Stimulated activated CD8-positive, alpha-beta memory T cell treated with anti-CD3 and anti-CD28 coated beads, Interleukin-7, amount 100 ng/mL, for 48 hours (primary cell): ENCODE measurements at regions not wholly inside any gene's neighbourhood (a gene's known extent, or its start where the extent isn't known, plus 50 kb on each side); places are given as distances from the start of the nearest gene placed in this dataset.
"Not testable (repeated sequence)": the region's sequence is repeated elsewhere in the genome, so short reads cannot be mapped to it uniquely, and the experiment has no call there.

Experiments used
- DNase-seq, 2 donors: peaks; one replicate each; pipeline ENCODE4 v3.0.0-alpha.2; 2020; ENCODE audit warnings: low read depth in 1 of 2; ENCODE audit errors: extremely low read depth in 1 of 2

DNA sequence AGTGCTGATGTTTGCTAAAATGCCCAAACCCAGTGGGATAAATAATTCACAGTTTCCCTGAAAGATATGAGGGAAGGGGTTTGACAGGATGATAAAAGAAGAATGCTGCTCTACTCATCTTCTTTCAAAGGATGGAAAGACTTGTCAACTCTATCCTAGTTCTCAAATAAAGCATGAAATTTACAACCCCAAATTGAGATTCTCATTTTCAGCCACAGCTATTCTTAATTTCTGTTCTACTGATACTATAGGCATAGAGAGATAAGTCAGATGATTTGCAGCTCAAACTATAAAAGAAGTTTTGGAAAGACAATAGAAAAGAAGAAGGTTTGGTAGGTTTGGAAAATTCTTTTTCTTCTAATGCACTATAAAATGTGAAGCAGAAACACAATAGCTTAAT lies 542.6 kb downstream of the CSNK1G3 start:
- no peak for DNase-seq

DNA sequence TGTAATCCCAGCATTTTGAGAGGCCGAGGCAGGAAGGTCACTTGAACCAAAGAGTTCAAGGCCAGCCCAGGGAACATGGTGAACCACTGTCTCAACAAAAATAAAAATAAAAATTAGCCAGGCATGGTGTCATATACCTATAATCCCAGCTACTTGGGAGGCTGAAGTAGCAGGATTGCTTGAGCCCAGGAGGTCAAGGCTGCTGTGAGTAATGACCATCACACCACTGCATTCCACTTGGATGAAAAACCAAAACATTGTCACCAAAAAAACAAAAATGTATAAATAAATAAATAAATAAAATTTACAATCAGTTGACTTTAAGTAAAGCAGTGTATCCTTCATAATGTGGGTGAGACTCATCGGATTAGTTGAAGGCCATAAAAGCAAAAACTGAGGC lies 541.4 kb downstream of the CSNK1G3 start:
- DNase-seq: no peak

DNA sequence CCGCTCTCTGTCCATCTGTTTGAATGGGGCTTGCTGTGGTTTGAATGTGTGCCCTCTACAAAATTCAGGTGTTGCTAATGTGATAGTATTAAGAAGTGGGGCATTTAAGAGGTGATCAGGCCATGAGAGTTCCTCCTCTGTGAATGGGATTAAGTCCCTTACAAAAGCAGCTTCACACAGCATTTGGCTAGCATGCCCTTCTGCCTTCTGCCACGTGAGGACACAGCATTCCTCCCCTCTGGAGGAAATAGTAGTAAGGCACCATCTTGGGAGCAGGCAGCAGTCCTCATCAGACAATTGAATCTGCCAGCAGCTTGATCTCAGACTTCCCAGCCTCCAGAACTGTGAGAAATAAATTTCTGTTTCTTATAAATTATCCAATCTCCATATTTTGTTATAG lies 540.2 kb downstream of the CSNK1G3 start:
- no peak for DNase-seq

DNA sequence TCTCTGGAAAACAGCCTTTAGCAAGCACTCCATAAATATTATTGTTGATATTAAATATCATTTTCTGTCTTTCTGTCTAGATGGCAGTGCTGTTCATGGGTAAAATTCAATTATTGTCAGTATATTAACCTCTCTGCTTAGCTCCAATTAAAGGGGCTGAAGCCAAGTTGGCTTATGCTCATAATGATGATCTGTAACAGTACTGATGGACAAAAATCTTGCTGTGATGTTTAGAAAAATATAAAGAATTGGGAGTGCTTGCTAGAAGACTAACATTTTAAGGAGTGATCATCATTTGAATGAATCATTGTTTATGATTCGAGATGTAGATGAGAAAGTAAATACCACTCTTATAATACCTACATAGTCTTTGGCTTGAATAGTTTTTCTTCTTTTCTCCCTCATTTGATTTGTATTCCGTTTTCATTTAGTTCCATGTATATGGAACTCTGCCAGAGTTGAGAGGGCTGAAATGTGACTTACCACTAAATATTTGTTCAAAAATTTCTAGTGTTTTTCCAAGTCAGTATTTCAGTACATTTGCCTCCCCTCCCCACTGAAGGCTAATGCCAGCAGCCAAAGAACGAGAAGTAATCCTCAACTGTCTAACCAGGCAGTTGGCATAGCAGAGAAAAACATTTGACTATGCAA lies 538.3 kb downstream of the CSNK1G3 start:
- no peak for DNase-seq

DNA sequence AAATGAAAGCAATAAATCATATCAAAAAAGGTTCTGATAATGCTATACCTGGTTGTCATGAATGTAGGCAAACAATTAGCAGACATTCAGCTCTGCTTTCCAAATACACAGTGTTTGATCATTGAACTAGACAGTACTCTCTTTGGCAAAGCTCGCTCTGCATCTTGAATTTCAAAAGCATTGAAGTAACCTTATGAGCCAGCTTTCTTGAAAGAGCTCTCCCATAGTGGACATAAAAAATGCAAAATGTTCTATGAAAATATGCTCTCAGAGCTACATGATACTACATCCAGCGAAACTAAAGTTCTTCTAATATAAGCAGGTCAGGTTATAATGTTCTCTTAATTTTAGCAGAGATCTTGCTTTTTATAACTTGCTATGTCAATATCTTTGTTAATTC lies 533.4 kb downstream of the CSNK1G3 start:
- DNase-seq: no peak

DNA sequence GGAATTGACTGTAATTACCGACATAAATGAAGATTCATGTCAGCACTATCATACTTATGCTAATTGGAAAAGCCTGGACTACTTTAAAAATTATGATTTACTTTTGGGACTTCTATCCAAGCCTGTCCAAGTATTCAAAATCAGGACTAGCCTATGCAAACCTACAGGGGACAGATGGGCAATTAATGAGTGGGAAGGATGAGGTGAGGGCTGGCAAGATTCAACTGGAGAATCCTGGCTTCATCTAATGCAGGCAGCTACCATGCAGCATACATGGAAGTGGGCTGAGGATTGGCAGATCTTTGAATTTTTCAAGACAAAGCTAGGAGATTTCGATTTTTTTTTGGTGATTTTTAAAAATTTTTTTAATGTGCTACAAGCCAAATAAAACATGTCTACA lies 532.6 kb downstream of the CSNK1G3 start:
- DNase-seq: no peak

DNA sequence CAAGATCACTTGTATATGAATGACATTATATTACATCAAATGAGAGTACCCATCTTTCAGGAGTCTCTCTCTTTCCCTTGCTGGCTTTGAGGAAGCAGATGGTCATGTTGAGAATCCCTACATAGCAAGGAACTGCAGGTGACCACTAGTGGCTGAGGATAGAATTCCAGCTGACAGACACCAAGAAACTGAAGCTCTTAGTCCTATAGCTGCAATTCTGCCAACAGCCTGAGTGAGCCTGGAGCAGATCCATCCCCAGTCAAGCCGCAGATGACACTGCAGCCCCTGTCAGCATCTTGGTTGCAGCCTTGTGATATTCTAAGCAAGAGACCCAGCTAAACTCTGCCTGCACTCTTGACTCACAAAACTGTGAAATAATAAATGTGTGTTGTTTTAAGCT lies 531.5 kb downstream of the CSNK1G3 start:
- DNase-seq: no peak

DNA sequence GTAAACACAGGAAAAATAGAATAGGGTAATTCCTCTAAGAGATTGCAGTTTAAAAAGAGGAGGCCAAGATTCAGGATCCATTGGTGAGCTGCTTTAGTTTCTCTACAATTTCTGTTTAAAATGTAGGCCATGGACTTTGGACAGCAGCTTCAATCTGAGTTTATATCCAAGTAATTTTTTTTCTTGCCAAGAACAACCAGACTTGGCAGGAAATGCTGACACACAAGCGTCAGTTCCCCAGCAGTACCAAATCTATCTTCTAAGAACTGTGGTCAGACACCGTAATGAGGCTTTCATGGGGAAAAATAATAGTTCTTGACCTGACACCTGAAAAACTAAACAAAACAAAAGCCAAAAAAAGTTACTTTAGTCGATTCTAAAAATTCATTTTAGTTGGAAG lies 528.8 kb downstream of the CSNK1G3 start:
- DNase-seq: no peak

DNA sequence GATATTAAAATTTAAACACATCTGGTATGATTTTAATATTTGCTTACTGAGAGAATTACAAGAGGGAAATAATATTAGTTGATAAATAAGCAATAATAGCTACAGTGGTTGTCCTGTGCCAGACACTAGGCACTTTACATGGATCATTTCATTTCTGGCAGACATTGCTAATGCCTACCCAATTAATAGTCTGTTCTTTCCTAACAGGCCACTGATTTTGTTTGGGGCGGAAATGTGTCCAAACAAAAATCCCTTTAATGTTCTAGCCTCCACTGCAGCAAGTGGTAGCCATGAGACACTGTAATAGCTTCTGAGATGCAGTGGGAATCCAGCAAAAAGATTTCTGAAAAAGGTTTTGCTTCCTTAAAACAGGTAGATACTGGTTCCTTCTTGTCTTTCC lies 527.4 kb downstream of the CSNK1G3 start:
- no peak for DNase-seq

DNA sequence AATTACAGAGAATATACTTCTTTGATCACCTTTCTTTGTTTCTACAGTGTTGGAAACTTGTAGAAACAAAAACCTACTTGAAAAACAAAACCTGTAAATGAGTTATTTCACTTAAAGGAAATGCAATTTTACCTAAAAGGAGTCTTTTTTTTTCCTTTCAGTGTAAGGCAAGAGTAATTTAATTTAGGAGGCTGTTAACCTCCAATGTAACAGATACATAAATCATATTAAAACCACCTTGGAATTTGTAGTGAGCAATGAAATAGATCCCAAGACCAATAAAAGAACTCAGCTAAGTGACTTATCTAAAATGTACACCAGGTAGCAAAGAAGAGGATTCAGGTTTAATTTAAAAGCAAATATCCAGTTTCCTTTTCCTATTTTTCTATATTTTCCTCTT lies 524.8 kb downstream of the CSNK1G3 start:
- no peak for DNase-seq

DNA sequence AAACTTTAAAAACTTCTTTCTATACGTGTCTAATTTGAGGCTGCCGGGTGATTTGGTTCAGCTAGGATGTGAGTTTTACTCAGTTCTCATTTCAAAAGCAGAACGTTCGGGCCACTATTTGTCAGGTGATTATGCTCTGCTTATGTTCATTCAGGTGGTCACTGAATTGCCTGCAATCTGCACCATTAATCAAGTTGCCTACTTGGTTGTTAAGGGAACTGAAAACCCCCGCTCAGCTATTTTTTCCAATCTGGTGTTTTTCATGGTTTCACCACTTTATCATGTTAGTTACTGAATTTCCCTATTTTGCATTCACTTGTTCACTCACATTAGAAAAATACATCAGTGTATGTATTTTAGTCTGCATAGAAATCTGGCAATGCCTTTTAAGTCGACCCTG lies 523.0 kb downstream of the CSNK1G3 start:
- no peak for DNase-seq

DNA sequence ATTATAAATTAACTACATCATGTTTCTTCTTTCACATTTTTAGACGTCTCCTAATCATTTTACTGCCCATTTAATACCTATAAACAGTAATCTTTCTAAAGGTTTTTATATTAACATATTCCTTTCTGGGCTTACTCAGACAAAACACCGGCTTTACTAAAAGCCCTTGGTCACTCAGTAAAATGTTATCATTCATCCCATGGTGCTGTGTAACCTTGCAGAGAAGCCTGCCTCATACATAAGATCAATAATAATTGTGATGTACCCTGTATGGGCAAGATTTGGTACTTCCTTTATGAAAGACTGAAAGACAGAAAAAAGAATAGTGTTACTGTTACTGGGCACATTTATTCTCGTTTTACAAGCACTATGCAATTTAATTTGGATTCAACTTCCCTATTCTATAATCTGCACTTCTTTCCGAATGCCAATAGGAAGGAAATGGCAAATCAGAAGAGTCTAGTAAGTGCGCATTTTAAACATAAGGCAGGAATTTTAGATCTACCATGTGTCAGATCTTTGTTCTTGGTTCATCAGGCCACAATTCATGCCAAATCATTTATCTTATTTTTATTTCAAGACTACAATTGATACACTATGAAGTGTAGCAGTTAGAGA lies 522.2 kb downstream of the CSNK1G3 start:
- no peak for DNase-seq

DNA sequence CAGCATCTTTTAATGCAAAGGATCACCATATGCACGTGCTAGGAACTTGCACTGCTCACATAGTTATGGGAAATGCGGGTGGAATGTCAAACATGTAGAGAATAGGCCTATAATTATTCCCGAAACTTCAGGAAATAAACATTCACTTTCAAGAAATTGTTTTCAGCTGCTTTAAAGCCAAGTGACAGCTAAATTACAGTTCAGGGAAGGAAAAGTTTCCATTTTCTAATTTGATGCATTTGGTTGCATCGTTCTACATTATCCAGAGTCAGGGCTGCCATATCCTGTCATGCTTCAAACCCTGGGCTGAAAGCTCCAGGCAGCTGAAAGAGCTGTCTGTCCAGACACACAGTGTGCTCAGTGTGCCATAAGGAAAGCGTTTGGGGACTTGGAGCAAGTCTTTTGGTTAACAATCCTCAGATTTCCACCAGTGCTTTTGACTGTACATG lies 518.1 kb downstream of the CSNK1G3 start:
- no peak for DNase-seq

DNA sequence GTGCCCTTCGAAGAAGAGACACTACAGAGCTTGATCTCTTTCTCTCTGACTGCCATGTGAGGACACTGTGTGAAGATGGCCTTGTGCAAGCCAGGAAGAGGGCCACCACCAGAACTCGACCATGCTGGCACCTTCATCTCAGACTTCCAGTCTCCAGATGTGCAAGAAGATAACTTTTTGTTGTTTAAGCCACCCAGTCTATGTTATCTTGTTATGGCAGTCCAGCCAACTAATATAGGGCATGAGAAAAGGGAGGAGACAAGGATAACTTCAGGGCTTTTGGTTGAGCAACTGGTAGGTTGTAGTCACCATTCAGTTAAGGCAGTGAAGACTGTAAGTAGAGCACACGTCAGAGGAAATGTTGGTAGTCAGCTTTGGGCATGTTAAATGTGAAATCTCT lies 515.5 kb downstream of the CSNK1G3 start:
- DNase-seq: no peak

DNA sequence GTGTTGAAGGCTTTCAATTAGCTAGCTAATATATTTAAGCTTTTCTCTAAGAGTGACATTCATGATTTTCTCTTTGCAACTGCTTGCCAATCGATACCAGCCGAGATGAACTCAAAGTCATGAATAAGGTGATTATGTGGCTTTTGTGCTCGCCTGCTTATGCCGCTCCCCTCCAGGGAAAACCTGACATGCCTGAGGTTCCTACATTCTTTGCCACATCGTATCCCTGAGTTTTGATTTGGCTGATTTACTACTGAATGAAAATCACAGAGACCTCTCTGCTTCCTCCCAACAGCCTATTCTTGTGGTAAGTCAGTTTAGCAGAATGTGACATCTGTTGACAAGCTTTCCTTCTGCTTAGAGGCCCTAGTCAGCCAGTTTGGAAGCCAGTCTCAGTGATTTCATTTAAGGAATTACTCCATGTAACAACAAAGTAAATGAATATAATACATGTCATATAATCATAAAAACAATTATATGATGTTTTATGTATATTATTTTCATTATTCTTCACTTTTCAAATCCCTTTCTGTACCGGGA lies 513.4 kb downstream of the CSNK1G3 start:
- no peak for DNase-seq

DNA sequence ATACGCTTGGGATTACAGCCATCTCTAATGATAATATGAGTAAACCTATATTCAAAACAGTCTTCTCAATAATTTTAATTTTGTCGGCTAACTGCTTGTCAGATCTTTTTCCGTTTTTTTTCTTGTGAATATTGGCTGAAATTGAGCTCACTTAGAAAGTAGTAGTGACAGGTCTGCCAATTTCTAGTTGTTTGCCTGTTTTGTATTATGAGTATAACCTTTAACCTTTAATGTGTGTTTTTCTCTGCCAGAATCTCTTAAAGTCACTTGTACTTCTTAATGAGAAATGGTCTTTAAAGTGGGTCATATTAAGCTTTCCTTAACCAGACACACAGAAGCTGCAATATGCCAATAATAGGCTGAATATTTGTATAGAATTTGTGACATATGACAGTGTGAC lies 511.0 kb downstream of the CSNK1G3 start:
- DNase-seq: no peak

DNA sequence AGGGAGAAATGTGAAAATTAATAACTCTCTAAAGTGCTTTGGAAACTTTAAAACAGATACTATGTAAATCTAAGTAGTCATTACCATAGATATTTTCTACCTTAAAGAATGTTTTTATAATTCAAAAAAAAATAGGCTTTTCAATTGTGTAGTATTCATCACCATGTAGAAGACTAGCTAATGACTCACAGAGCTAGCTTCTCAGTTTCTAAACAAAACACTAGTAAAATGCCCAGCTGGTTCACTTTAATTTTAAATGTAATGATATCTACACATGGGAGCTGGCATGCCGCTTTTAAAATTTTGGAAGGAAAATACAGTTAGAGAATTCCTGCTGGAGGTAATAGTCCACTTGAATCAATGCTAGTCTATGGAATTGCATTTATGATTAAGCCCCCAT lies 509.8 kb downstream of the CSNK1G3 start:
- no peak for DNase-seq

DNA sequence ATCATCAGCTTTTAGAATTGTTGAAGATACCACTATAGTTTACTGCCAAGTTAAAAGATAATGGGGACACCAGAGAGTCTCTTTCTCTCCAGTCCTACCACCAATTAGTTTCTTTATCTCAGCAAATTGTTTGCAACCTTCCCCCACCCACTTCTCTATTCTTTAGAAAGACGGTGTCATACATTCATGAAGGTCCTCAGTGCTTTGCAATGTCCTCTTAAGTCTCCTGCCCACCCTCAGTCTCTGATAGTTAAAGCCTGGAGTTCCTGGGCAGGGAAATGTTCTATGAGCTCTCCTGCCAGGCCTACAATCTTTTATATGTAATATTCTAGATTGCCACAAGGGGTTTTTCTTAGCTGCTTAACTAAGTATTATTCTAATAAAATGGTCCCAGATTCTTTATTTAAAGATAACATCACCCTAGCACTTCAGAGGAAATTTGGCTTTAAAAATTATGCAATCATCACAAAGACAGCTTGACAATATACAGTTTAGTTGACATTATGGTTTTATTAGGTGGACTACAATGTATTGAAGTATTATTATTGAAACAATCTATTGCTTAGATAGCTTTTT lies 509.2 kb downstream of the CSNK1G3 start:
- no peak for DNase-seq

DNA sequence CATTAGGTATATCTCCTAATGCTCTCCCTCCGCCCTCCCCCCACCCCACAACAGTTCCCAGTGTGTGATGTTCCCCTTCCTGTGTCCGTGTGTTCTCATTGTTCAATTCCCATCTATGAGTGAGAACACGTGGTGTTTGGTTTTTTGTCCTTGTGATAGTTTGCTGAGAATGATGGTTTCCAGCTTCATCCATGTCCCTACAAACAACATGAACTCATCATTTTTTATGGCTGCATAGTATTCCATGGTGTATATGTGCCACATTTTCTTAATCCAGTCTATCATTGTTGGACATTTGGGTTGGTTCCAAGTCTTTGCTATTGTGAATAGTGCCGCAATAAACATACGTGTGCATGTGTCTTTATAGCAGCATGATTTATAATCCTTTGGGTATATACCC lies 505.3 kb downstream of the CSNK1G3 start:
- not testable (repeated sequence) for DNase-seq

DNA sequence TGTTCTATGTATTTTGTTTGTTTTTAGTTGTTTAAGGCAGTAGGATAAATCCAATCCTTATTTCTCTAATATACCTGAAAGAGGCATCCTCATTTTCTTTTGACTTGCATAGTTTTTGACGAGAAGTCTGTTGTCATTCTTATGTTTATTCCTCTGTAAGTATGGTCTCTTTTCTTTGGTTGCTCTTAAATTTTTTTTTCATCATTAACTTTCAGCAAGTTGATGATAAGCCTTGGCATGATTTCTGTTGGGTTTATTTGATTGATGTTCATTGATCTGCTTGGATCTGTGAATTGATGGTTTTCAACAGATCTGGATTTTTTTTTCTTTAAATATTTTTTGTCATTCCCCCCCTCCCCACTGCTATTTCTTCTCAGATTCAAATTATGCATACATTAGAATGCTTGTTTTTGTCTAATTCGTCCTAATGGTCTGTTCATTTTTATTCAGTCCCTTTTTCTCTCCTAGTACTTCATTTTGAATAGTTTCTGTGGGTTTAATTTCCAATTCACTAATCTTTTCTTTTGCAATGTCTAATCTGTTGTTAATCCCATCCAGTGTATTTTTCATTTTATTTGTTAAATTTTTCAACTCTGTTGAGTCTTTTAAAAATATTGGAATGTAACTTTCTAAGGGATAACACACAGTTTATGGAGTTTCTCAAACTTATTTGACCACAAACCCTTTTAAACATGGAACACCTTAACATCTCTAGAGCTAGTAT lies 495.9 kb downstream of the CSNK1G3 start:
- DNase-seq: no peak

DNA sequence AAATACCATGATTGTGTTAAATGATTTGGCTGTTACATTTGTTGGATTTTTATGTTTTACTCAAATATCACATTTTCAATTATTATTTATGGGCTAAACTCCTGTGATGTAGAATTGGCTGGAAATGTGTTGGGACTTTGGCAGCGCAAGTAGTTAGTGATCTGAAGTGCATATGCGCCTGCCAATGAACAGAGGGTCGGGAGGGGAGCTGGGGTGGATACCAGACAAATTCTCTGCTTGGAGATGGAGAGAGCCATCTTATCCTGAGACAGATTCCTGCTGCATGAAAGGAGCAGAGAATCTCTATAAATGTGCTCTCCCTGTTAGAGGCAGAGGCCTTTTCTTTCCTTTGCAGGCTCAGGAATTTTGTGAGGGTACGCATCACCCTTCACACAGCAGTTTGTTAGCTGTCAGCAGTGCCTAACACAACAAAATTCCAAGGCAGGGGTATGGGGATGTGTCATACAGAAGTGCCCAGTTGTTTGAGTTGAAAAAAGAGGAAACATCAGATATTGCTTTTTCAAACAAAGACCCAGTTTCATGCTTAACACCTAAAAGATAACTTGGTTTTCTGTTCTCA lies 489.1 kb downstream of the CSNK1G3 start:
- DNase-seq: no peak
